GM06990 (cell line): ENCODE measurements at regions not wholly inside any gene's neighbourhood (a gene's known extent, or its start where the extent isn't known, plus 50 kb on each side); places are given as distances from the start of the nearest gene placed in this dataset.
A peak's percentile ranks its signal among the peaks of the same experiment; 100 is the strongest.

ENCODE experiments used
- DNase-seq: peaks from one replicate; pipeline ENCODE4 v3.0.0-alpha.2; 2011; ENCODE audit not compliant: insufficient read length; ENCODE audit errors: extremely low read depth
- H3K27me3 ChIP-seq: replicated peaks from 2 replicates; pipeline ENCODE4 v1.6.0; 2011; ENCODE audit warnings: low read length; ENCODE audit not compliant: control insufficient read depth, insufficient read depth
- H3K36me3 ChIP-seq: 2 replicates; pipeline ENCODE4 v1.5.1; 2011; ENCODE audit warnings: low read length; ENCODE audit not compliant: control insufficient read depth, insufficient read depth
- H3K4me3 ChIP-seq: replicated peaks from 2 replicates; pipeline ENCODE4 v1.5.1; 2011; ENCODE audit warnings: low read depth, mild to moderate bottlenecking, control low read depth, low read length
- CTCF ChIP-seq: IDR thresholded peaks from 2 replicates; pipeline ENCODE4 v1.5.1; 2011; ENCODE audit warnings: low read length, control low read depth, mild to moderate bottlenecking, inconsistent platforms; ENCODE audit not compliant: insufficient read depth, poor library complexity, severe bottlenecking

- no peaks in the 10 kb centered on the region for H3K27me3 ChIP-seq
- DNase-seq = no peak
- no peak overlapping the region for H3K4me3 ChIP-seq
- no peaks in the 10 kb centered on the region for H3K36me3 ChIP-seq
- TF ChIP-seq CTCF = no peak
Observed at GRCh38 chr4:11342401-11342800, 86.3 kb downstream of the HS3ST1 start.

GRCh38 chr4:11341337-11342043 is 87.2 kb downstream of the HS3ST1 start:
- H3K36me3 ChIP-seq = no peaks in the 10 kb centered on the region
- no peak for TF ChIP-seq CTCF
- no peak for DNase-seq
- H3K4me3 ChIP-seq = no peak overlapping the region
- no peaks in the 10 kb centered on the region for H3K27me3 ChIP-seq

- no peak for TF ChIP-seq CTCF
- no peaks in the 10 kb centered on the region for H3K36me3 ChIP-seq
- no peak overlapping the region for H3K4me3 ChIP-seq
- DNase-seq = peak; percentile 25
- no peaks in the 10 kb centered on the region for H3K27me3 ChIP-seq
Observed at GRCh38 chr4:11338956-11339782, 89.5 kb downstream of the HS3ST1 start.

GRCh38 chr4:11337287-11337686 is 91.4 kb downstream of the HS3ST1 start:
- H3K4me3 ChIP-seq = no peak overlapping the region
- no peaks in the 10 kb centered on the region for H3K36me3 ChIP-seq
- H3K27me3 ChIP-seq = no peaks in the 10 kb centered on the region
- TF ChIP-seq CTCF = no peak
- DNase-seq = no peak

- no peaks in the 10 kb centered on the region for H3K27me3 ChIP-seq
- H3K4me3 ChIP-seq = no peak overlapping the region
- no peak for DNase-seq
- no peaks in the 10 kb centered on the region for H3K36me3 ChIP-seq
- TF ChIP-seq CTCF = no peak
Observed at GRCh38 chr4:11336435-11336834, 92.3 kb downstream of the HS3ST1 start.
